HEK293 (cell line): ENCODE measurements at regions not wholly inside any gene's neighbourhood (a gene's known extent, or its start where the extent isn't known, plus 50 kb on each side); places are given as distances from the start of the nearest gene placed in this dataset.

Experiments
- CTCF ChIA-PET: fragments of 350-600 bp; formaldehyde crosslinking; extraction: SDS; loops from one replicate; lab custom pipeline; 2021; ENCODE audit warnings: antibody characterized with exemption; lab: Yijun Ruan, JAX
- POLR2A ChIA-PET: fragments of 300-600 bp; formaldehyde crosslinking; extraction: SDS; loops from one replicate; lab custom pipeline; 2020; ENCODE audit warnings: antibody characterized with exemption, inconsistent platforms; lab: Yijun Ruan, JAX
- H3K27ac ChIP-seq: fragments of 200-500 bp; sonication (Bioruptor generic); 2 replicates; pipeline ENCODE4 v1.5.1; 2014; ENCODE audit warnings: low read depth, low read length, control low read depth, inconsistent platforms; ENCODE audit errors: extremely low read depth
- H3K36me3 ChIP-seq, 2 experiments: fragments of 200-500 bp in 1 of 2; sonication (Bioruptor generic) in 1 of 2; 1 replicate in 1 of 2; 2 replicates in 1 of 2; pipeline ENCODE4 v1.5.1; 2014 to 2017; ENCODE audit warnings: inconsistent platforms in 2 of 2, low read length in 2 of 2; ENCODE audit not compliant: control insufficient read depth in 2 of 2, insufficient read depth in 1 of 2
- H3K4me1 ChIP-seq: fragments of 200-500 bp; sonication (Bioruptor generic); 2 replicates; pipeline ENCODE4 v1.5.1; 2014; ENCODE audit warnings: mild to moderate bottlenecking, low read length, inconsistent platforms; ENCODE audit not compliant: control insufficient read depth, insufficient read depth
- H3K4me3 ChIP-seq: 2 replicates; pipeline ENCODE4 v1.5.1; 2011; ENCODE audit warnings: low read depth, mild to moderate bottlenecking, control low read depth, low read length, moderate library complexity
- H3K9me3 ChIP-seq: fragments of 200-500 bp; sonication (Bioruptor generic); 2 replicates; pipeline ENCODE4 v1.5.1; 2014; ENCODE audit warnings: low read depth, low read length, inconsistent platforms; ENCODE audit not compliant: control insufficient read depth, insufficient read depth
- KLF10 ChIP-seq: fragments of 450-650 bp; IDR thresholded peaks from 2 replicates; pipeline ENCODE4 v1.5.1; 2018; ENCODE audit warnings: missing biosample characterization, mild to moderate bottlenecking, missing genetic modification characterization
- SP2 ChIP-seq: fragments of 450-650 bp; formaldehyde crosslinking; IDR thresholded peaks from 2 replicates; pipeline ENCODE4 v1.5.1; 2016; ENCODE audit warnings: missing biosample characterization, missing genetic modification characterization
- ZBTB21 ChIP-seq: fragments of 450-650 bp; formaldehyde crosslinking; IDR thresholded peaks from 2 replicates; pipeline ENCODE4 v1.5.1; 2017; ENCODE audit warnings: missing biosample characterization, missing genetic modification characterization
- ZBTB48 ChIP-seq: fragments of 450-650 bp; formaldehyde crosslinking; IDR thresholded peaks from 2 replicates; pipeline ENCODE4 v1.5.1; 2016; ENCODE audit warnings: missing biosample characterization, missing genetic modification characterization
- ZBTB7A ChIP-seq: fragments of 450-650 bp; formaldehyde crosslinking; IDR thresholded peaks from 2 replicates; pipeline ENCODE4 v1.5.1; 2016; ENCODE audit warnings: low read depth, missing biosample characterization, missing genetic modification characterization
- ZFP69B ChIP-seq: fragments of 450-650 bp; formaldehyde crosslinking; IDR thresholded peaks from 2 replicates; pipeline ENCODE4 v1.5.1; 2016; ENCODE audit warnings: missing biosample characterization, missing genetic modification characterization
- ZNF514 ChIP-seq: fragments of 450-650 bp; formaldehyde crosslinking; IDR thresholded peaks from 2 replicates; pipeline ENCODE4 v1.5.1; 2016; ENCODE audit warnings: missing biosample characterization, missing genetic modification characterization
- ZNF521 ChIP-seq: fragments of 450-650 bp; formaldehyde crosslinking; IDR thresholded peaks from 2 replicates; pipeline ENCODE4 v1.5.1; 2017; ENCODE audit warnings: missing biosample characterization, mild to moderate bottlenecking, missing genetic modification characterization
- ZNF658 ChIP-seq: fragments of 450-650 bp; formaldehyde crosslinking; IDR thresholded peaks from 2 replicates; pipeline ENCODE4; 2016; ENCODE audit warnings: missing biosample characterization, missing genetic modification characterization
- TF ChIP-seq, protein P1 (sequence below): fragments of 450-650 bp; formaldehyde crosslinking; IDR thresholded peaks from 2 replicates; pipeline ENCODE4 v1.5.1; 2017; ENCODE audit warnings: missing biosample characterization, mild to moderate bottlenecking, missing genetic modification characterization, moderate library complexity
- TF ChIP-seq, protein P2 (sequence below): fragments of 450-650 bp; formaldehyde crosslinking; IDR thresholded peaks from 2 replicates; pipeline ENCODE4 v1.5.1; 2016; ENCODE audit warnings: missing biosample characterization, missing genetic modification characterization
- TF ChIP-seq, protein P3 (sequence below): fragments of 450-650 bp; formaldehyde crosslinking; IDR thresholded peaks from 2 replicates; pipeline ENCODE4 v1.5.1; 2017; ENCODE audit warnings: missing biosample characterization, missing genetic modification characterization
- TF ChIP-seq, protein P4 (sequence below): fragments of 450-650 bp; formaldehyde crosslinking; IDR thresholded peaks from 2 replicates; pipeline ENCODE4 v1.5.1; 2017; ENCODE audit warnings: missing biosample characterization, missing genetic modification characterization
- TF ChIP-seq, protein P5 (sequence below): fragments of 450-650 bp; formaldehyde crosslinking; IDR thresholded peaks from 2 replicates; pipeline ENCODE4 v1.5.1; 2016; ENCODE audit warnings: missing biosample characterization, missing genetic modification characterization, low read depth

DNA sequence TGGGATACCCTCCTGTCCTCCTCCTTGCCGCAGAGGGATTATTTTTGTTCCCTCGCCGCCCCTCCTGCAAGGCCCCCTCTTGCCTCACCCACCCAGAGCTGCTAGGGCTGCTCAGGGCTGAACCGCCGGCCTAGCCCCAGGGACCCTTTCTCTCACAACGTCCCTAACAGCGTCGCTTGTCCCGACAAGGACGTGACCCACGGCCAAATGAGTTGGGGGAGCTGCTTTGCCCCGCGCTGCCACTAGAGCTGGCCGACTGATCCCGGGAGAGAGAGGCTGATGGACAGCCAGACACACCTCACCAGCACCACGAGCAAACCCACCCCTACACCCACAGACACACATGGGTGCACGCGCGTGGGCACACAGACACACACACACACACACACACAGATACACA, 154.6 kb upstream of the ALG10B start (continued):
- TF ChIP-seq, protein P1, sequence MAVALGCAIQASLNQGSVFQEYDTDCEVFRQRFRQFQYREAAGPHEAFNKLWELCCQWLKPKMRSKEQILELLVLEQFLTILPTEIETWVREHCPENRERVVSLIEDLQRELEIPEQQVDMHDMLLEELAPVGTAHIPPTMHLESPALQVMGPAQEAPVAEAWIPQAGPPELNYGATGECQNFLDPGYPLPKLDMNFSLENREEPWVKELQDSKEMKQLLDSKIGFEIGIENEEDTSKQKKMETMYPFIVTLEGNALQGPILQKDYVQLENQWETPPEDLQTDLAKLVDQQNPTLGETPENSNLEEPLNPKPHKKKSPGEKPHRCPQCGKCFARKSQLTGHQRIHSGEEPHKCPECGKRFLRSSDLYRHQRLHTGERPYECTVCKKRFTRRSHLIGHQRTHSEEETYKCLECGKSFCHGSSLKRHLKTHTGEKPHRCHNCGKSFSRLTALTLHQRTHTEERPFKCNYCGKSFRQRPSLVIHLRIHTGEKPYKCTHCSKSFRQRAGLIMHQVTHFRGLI (tag by site-specific recombination) = no peak
- TF ChIP-seq, protein P2, sequence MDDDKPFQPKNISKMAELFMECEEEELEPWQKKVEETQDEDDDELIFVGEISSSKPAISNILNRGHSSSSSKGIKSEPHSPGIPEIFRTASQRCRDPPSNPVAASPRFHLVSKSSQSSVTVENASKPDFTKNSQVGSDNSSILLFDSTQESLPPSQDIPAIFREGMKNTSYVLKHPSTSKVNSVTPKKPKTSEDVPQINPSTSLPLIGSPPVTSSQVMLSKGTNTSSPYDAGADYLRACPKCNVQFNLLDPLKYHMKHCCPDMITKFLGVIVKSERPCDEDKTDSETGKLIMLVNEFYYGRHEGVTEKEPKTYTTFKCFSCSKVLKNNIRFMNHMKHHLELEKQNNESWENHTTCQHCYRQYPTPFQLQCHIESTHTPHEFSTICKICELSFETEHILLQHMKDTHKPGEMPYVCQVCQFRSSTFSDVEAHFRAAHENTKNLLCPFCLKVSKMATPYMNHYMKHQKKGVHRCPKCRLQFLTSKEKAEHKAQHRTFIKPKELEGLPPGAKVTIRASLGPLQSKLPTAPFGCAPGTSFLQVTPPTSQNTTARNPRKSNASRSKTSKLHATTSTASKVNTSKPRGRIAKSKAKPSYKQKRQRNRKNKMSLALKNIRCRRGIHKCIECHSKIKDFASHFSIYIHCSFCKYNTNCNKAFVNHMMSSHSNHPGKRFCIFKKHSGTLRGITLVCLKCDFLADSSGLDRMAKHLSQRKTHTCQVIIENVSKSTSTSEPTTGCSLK (tag by site-specific recombination) = no peak
- no peak for TF ChIP-seq ZNF521 (tag by site-specific recombination)

DNA sequence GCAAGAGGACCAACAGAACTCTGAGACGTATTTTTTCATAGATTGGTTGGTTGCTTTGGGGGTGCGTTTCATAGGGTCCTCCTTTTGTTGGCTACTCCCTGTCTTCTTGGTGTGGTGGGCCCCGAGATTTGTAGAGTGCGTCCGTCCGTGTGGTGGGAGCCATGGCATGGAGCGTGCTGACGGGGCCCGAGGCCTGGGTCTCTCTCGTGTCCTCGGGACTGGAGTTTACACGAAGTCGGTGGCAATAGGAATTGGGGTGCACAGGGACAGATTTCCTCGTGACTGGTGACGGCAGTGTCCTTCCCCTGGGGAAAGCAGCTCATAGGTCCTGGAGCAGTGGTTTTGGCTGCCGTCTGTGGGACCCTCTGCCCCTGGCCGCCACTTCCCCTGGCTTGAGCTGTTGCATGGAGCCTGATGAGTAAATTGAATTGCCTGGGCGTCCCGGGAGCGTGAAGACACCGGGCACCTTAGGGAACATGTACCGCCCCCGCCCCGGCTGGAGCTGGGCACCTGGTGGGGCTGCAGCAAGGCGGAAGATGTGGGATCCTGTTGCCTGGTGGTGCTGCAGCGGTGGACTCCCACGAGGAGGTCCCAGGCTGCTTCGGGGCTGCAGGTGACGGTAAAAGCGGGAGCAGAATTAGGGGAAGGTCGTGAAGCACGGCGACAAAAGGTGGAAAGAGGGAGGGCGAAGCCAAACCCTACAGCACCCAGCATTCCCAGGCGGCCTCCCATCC, 153.7 kb upstream of the ALG10B start:
- H3K27ac ChIP-seq = no peak overlapping the region
- TF ChIP-seq ZBTB7A (tag by site-specific recombination) (no peak), ZFP69B (tag by site-specific recombination) (no peak), SP2 (tag by site-specific recombination) (no peak), ZNF658 (tag by site-specific recombination) (no peak), ZNF514 (tag by site-specific recombination) (no peak)
- TF ChIP-seq, protein P3, sequence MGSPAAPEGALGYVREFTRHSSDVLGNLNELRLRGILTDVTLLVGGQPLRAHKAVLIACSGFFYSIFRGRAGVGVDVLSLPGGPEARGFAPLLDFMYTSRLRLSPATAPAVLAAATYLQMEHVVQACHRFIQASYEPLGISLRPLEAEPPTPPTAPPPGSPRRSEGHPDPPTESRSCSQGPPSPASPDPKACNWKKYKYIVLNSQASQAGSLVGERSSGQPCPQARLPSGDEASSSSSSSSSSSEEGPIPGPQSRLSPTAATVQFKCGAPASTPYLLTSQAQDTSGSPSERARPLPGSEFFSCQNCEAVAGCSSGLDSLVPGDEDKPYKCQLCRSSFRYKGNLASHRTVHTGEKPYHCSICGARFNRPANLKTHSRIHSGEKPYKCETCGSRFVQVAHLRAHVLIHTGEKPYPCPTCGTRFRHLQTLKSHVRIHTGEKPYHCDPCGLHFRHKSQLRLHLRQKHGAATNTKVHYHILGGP (tag by site-specific recombination) = no peak
- ChIA-PET POLR2A (no interaction called here), CTCF (no interaction called here)
- no peaks in the 10 kb centered on the region for H3K9me3 ChIP-seq
- no peaks in the 10 kb centered on the region for H3K4me1 ChIP-seq
- no peaks in the 10 kb centered on the region for H3K36me3 ChIP-seq
- no peak overlapping the region for H3K4me3 ChIP-seq

DNA sequence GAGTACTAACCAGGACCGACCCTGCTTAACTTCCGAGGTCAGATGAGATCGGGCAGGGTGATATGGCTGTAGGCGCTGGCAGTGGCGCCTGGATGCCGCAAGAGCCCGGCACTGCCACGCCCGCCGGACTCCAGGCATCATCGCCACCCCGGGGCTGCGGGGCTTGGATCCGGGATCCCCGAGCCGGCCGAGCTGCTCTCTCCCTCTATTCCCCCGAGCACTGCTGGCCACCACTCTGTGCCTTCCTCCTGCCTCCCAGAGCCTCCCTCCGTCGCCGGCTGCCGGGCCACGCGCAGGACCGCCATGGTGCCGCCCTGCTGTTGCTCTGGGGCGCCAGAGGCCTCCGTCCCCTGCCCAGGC, 153.2 kb upstream of the ALG10B start:
- TF ChIP-seq ZBTB21 (tag by site-specific recombination) (no peak), KLF10 (no peak), ZBTB48 (tag by site-specific recombination) (no peak)
- TF ChIP-seq, protein P4, sequence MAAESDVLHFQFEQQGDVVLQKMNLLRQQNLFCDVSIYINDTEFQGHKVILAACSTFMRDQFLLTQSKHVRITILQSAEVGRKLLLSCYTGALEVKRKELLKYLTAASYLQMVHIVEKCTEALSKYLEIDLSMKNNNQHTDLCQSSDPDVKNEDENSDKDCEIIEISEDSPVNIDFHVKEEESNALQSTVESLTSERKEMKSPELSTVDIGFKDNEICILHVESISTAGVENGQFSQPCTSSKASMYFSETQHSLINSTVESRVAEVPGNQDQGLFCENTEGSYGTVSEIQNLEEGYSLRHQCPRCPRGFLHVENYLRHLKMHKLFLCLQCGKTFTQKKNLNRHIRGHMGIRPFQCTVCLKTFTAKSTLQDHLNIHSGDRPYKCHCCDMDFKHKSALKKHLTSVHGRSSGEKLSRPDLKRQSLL = no peak
- TF ChIP-seq, protein P5, sequence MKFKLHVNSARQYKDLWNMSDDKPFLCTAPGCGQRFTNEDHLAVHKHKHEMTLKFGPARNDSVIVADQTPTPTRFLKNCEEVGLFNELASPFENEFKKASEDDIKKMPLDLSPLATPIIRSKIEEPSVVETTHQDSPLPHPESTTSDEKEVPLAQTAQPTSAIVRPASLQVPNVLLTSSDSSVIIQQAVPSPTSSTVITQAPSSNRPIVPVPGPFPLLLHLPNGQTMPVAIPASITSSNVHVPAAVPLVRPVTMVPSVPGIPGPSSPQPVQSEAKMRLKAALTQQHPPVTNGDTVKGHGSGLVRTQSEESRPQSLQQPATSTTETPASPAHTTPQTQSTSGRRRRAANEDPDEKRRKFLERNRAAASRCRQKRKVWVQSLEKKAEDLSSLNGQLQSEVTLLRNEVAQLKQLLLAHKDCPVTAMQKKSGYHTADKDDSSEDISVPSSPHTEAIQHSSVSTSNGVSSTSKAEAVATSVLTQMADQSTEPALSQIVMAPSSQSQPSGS = no peak
- TF ChIP-seq, all 188 proteins: peak for 0
- POLR2A ChIA-PET = no interaction called here
- H3K9me3 ChIP-seq = no peaks in the 10 kb centered on the region
- H3K36me3 ChIP-seq = no peaks in the 10 kb centered on the region
- CTCF ChIA-PET = no interaction called here
- no peaks in the 10 kb centered on the region for H3K4me1 ChIP-seq
- H3K4me3 ChIP-seq = no peak overlapping the region
- no peak overlapping the region for H3K27ac ChIP-seq
